Retinal pigment epithelial cell (primary cell): ENCODE measurements at regions not wholly inside any gene's neighbourhood (a gene's known extent, or its start where the extent isn't known, plus 50 kb on each side); places are given as distances from the start of the nearest gene placed in this dataset.
A peak's percentile ranks its signal among the peaks of the same experiment; 100 is the strongest.

ENCODE experiments used
- DNase-seq: peaks from one replicate; pipeline ENCODE4 v3.0.0-alpha.2; 2010; ENCODE audit warnings: low read depth
- H3K4me3 ChIP-seq: 2 replicates; pipeline ENCODE4 v1.5.1; 2011; ENCODE audit warnings: mild to moderate bottlenecking, low read length, control low read depth, moderate library complexity
- TF ChIP-seq, protein P1 (sequence below): conservative IDR thresholded peaks from 2 replicates; pipeline ENCODE4 v1.5.1; 2011; ENCODE audit warnings: low read depth, low read length, control low read depth, inconsistent platforms

DNA sequence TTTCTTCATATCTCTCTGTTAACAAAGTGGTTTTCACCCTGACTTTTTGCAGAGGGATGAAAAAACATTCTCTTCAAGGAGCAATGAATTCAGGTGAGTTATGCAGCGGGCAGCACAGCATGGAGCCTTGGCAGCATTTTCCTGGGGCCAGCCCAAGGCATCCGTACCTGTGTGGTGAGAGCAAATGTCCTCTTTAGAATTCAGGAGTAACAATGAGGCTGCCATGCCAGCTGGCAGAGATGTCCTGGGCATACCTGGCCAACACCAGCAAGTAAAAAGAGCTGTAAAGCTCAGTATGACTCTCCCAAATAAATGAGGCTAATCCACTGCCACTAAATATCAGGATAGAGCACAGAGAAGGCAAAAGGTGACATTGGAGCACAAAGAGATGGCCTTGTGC lies 277.6 kb upstream of the TRPC7 start:
- no peak for DNase-seq
- TF ChIP-seq, protein P1, sequence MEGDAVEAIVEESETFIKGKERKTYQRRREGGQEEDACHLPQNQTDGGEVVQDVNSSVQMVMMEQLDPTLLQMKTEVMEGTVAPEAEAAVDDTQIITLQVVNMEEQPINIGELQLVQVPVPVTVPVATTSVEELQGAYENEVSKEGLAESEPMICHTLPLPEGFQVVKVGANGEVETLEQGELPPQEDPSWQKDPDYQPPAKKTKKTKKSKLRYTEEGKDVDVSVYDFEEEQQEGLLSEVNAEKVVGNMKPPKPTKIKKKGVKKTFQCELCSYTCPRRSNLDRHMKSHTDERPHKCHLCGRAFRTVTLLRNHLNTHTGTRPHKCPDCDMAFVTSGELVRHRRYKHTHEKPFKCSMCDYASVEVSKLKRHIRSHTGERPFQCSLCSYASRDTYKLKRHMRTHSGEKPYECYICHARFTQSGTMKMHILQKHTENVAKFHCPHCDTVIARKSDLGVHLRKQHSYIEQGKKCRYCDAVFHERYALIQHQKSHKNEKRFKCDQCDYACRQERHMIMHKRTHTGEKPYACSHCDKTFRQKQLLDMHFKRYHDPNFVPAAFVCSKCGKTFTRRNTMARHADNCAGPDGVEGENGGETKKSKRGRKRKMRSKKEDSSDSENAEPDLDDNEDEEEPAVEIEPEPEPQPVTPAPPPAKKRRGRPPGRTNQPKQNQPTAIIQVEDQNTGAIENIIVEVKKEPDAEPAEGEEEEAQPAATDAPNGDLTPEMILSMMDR: no peak
- H3K4me3 ChIP-seq: no peak overlapping the region

DNA sequence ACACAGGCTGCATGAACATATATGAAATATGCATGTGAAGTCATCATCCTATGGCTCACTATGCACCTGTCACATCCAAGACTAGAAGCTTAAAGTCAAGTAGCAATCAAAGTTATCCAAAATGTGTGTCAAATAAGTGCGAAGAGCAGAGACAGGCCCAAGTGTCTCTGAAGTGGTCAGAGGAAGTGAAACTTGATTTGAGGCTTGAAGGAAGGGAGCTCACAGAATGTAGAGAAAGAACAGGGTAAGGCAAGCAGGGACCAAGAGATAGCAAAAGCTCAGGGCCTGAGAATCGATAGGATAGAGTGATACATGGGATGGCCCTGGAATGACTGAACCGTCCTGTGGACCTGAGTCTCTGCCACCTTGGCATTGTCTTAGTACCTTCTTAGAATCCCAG lies 274.3 kb upstream of the TRPC7 start:
- H3K4me3 ChIP-seq: no peak overlapping the region
- DNase-seq: no peak
- TF ChIP-seq, protein P1: no peak

GRCh38 chr5:136638084-136638483 lies 272.7 kb upstream of the TRPC7 start:
- H3K4me3 ChIP-seq: no peak overlapping the region
- DNase-seq: no peak
- TF ChIP-seq, protein P1: no peak

DNA sequence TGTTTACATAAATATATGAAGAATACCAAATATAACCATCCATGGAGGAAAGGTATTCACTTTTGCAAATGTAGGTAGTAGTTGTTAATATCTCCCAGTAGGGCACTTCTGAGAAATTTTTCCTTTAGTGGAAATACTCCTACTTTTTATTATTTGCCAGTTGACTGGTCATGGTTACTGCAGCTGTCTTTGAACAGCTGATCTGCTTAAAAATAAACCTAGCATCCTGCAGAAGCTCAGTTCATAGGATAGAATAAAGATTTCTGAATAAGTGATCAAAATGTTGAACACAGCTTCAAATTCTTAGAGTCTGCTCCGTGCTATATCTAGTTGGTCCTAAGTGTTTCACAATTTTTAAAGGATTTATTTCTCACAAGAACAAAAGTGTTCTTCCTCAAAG lies 270.7 kb upstream of the TRPC7 start:
- TF ChIP-seq, protein P1: no peak
- DNase-seq: no peak
- no peak overlapping the region for H3K4me3 ChIP-seq

- peak; percentile 24 for DNase-seq
These were observed 265.8 kb upstream of the TRPC7 start for GRCh38 chr5:136631186-136631585.

DNA sequence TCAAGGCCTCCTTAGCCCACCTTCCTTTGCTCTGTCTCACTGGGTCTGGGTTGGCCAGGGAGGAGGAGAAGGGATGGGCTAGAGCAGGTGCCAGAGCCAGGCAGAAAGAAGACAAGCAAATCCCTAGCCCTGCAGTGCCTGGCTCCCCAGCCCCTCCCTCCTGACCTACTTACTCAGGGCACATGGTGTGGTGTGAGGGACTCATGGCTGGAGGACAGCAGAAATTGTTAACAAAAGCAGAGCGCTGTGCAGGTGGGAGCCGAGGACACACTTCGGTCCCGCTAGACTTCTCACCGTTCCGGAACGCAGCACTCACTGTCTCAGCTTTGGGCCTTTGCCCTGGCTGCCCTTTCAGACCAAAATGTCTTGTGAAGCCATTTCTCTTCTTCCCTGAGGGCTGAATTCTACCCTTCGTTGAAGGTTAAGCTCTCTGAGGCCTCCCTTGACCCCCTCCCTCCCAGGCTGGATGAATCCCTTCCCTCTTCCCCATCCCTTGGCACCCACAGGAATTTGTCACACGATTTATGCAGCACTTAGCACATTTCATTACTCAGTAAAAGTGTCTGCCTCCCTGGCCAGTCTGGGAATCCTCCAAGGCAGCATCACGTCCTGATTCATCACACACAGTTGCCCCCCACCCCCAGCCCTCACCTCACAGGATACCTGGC lies 263.9 kb upstream of the TRPC7 start:
- no peak overlapping the region for H3K4me3 ChIP-seq
- TF ChIP-seq, protein P1: no peak
- no peak for DNase-seq

More at GRCh38 chr5:136631186-136631585, 265.8 kb upstream of the TRPC7 start:
- no peak overlapping the region for H3K4me3 ChIP-seq
- TF ChIP-seq, protein P1: no peak

GRCh38 chr5:136626531-136626930 lies 261.2 kb upstream of the TRPC7 start:
- TF ChIP-seq, protein P1: no peak
- DNase-seq: no peak

More at GRCh38 chr5:136626531-136626930, 261.2 kb upstream of the TRPC7 start:
- H3K4me3 ChIP-seq: no peak overlapping the region
